ENCODE measurements at regions not wholly inside any gene's neighbourhood (a gene's known extent, or its start where the extent isn't known, plus 50 kb on each side); places are given as distances from the start of the nearest gene placed in this dataset.

GRCh38 chr9:118963674-118964073 is 405.6 kb downstream of the BRINP1 start:
- DNase-seq, result no peak

- DNase-seq, result no peak
Measured at GRCh38 chr9:118967901-118968300, 401.3 kb downstream of the BRINP1 start.

GRCh38 chr9:118975736-118976135 is 393.5 kb downstream of the BRINP1 start:
- no peak for DNase-seq

GRCh38 chr9:118976160-118976559 is 393.1 kb downstream of the BRINP1 start:
- no peak for DNase-seq

GRCh38 chr9:118984607-118985006 is 384.6 kb downstream of the BRINP1 start:
- DNase-seq, result no peak

GRCh38 chr9:118985851-118986250 is 383.4 kb downstream of the BRINP1 start:
- DNase-seq, result no peak

GRCh38 chr9:118987167-118987566 is 382.1 kb downstream of the BRINP1 start:
- no peak for DNase-seq

- DNase-seq, result no peak
Measured at GRCh38 chr9:118990949-118991348, 378.3 kb downstream of the BRINP1 start.

- no peak for DNase-seq
Measured at GRCh38 chr9:118991366-118992285, 377.6 kb downstream of the BRINP1 start.

GRCh38 chr9:118992813-118993794 is 376.1 kb downstream of the BRINP1 start:
- peak in 1 of 14 donors; percentile 5 for DNase-seq

GRCh38 chr9:118993965-118994364 is 375.3 kb downstream of the BRINP1 start:
- DNase-seq, result no peak

GRCh38 chr9:119002491-119002890 is 366.7 kb downstream of the BRINP1 start:
- no peak for DNase-seq

- DNase-seq, result peak in 1 of 14 donors; percentile 59
Measured at GRCh38 chr9:119003201-119003611, 366.0 kb downstream of the BRINP1 start.

- no peak for DNase-seq
Measured at GRCh38 chr9:119003882-119004617, 365.2 kb downstream of the BRINP1 start.

- DNase-seq, result peak in 1 of 14 donors; percentile 20
Measured at GRCh38 chr9:119004618-119004990, 364.6 kb downstream of the BRINP1 start.

GRCh38 chr9:119005162-119005561 is 364.1 kb downstream of the BRINP1 start:
- no peak for DNase-seq

GRCh38 chr9:119009249-119009648 is 360.0 kb downstream of the BRINP1 start:
- peak in 1 of 14 donors; percentile 90 for DNase-seq

GRCh38 chr9:119020284-119020683 is 349.0 kb downstream of the BRINP1 start:
- DNase-seq, result no peak

- DNase-seq, result no peak
Measured at GRCh38 chr9:119020730-119021333, 348.4 kb downstream of the BRINP1 start.

- peak in 10 of 14 donors; percentile 7 to 90 (median 45) for DNase-seq
Measured at GRCh38 chr9:119026120-119026519, 343.1 kb downstream of the BRINP1 start.

- DNase-seq, result no peak
Measured at GRCh38 chr9:119027901-119028699, 341.1 kb downstream of the BRINP1 start.
